Effector memory CD4-positive, alpha-beta T cell (primary cell): ENCODE measurements at regions not wholly inside any gene's neighbourhood (a gene's known extent, or its start where the extent isn't known, plus 50 kb on each side); places are given as distances from the start of the nearest gene placed in this dataset.

Source experiments
- DNase-seq, 3 donors: peaks; one replicate each; pipeline ENCODE4 v3.0.0-alpha.2; 2020
- H3K27ac ChIP-seq: 2 replicates; pipeline ENCODE4 v1.7.0; 2013; ENCODE audit warnings: mild to moderate bottlenecking, low read length, moderate library complexity; ENCODE audit not compliant: insufficient read depth, poor library complexity, severe bottlenecking
- H3K27me3 ChIP-seq: replicated peaks from 2 replicates; pipeline ENCODE4 v1.7.0; 2013; ENCODE audit warnings: mild to moderate bottlenecking, low read length; ENCODE audit not compliant: insufficient read depth, control insufficient read depth, poor library complexity, severe bottlenecking
- H3K36me3 ChIP-seq: 2 replicates; pipeline ENCODE4 v1.7.0; 2013; ENCODE audit warnings: mild to moderate bottlenecking, low read length, moderate library complexity; ENCODE audit not compliant: control insufficient read depth, insufficient read depth
- H3K4me1 ChIP-seq: 2 replicates; pipeline ENCODE4 v1.7.0; 2013; ENCODE audit warnings: low read length, mild to moderate bottlenecking; ENCODE audit not compliant: control insufficient read depth, insufficient read depth, poor library complexity, severe bottlenecking
- H3K4me3 ChIP-seq: 2 replicates; pipeline ENCODE4 v1.7.0; 2013; ENCODE audit warnings: low read length, low read depth, mild to moderate bottlenecking; ENCODE audit not compliant: insufficient read depth, poor library complexity, severe bottlenecking
- H3K9me3 ChIP-seq: 2 replicates; pipeline ENCODE4 v1.7.0; 2013; ENCODE audit warnings: mild to moderate bottlenecking, low read length, moderate library complexity; ENCODE audit not compliant: control insufficient read depth

GRCh38 chr13:24627090-24627714 is 53.0 kb upstream of the ATP12A start:
- H3K4me3 ChIP-seq = no peak overlapping the region
- no peaks in the 10 kb centered on the region for H3K36me3 ChIP-seq
- peaks cover 18% of the 10 kb centered on the region for H3K4me1 ChIP-seq
- H3K27me3 ChIP-seq = no peaks in the 10 kb centered on the region
- no peaks in the 10 kb centered on the region for H3K9me3 ChIP-seq
- no peak for DNase-seq
- no peak overlapping the region for H3K27ac ChIP-seq

- peaks cover 18% of the 10 kb centered on the region for H3K4me1 ChIP-seq
- DNase-seq = no peak
These were observed 52.3 kb upstream of the ATP12A start for GRCh38 chr13:24627946-24628345.

GRCh38 chr13:24629320-24629719 is 50.9 kb upstream of the ATP12A start:
- no peaks in the 10 kb centered on the region for H3K27me3 ChIP-seq
- no peaks in the 10 kb centered on the region for H3K9me3 ChIP-seq
- peaks cover 18% of the 10 kb centered on the region for H3K4me1 ChIP-seq
- no peak for DNase-seq
- H3K4me3 ChIP-seq = no peak overlapping the region
- no peaks in the 10 kb centered on the region for H3K36me3 ChIP-seq
- no peak overlapping the region for H3K27ac ChIP-seq

More at GRCh38 chr13:24627946-24628345, 52.3 kb upstream of the ATP12A start:
- no peak overlapping the region for H3K4me3 ChIP-seq
- no peak overlapping the region for H3K27ac ChIP-seq
- H3K27me3 ChIP-seq = no peaks in the 10 kb centered on the region
- H3K9me3 ChIP-seq = no peaks in the 10 kb centered on the region
- H3K36me3 ChIP-seq = no peaks in the 10 kb centered on the region

GRCh38 chr13:24630121-24630520 is 50.1 kb upstream of the ATP12A start:
- DNase-seq = no peak
- no peak overlapping the region for H3K4me3 ChIP-seq
- H3K27me3 ChIP-seq = no peaks in the 10 kb centered on the region
- no peaks in the 10 kb centered on the region for H3K9me3 ChIP-seq
- H3K27ac ChIP-seq = no peak overlapping the region
- H3K36me3 ChIP-seq = no peaks in the 10 kb centered on the region
- H3K4me1 ChIP-seq = peaks cover 18% of the 10 kb centered on the region
